GM18508 (cell line): ENCODE measurements at regions not wholly inside any gene's neighbourhood (a gene's known extent, or its start where the extent isn't known, plus 50 kb on each side); places are given as distances from the start of the nearest gene placed in this dataset.
"Not testable (repeated sequence)": the region's sequence is repeated elsewhere in the genome, so short reads cannot be mapped to it uniquely, and the experiment has no call there.

Experiments
- ATAC-seq: cut with Tn5 transposase; IDR thresholded peaks from one replicate; pipeline ENCODE4 v1.9.1; 2021; ENCODE audit warnings: moderate number of reproducible peaks; ENCODE audit not compliant: insufficient read depth, unreplicated experiment

DNA sequence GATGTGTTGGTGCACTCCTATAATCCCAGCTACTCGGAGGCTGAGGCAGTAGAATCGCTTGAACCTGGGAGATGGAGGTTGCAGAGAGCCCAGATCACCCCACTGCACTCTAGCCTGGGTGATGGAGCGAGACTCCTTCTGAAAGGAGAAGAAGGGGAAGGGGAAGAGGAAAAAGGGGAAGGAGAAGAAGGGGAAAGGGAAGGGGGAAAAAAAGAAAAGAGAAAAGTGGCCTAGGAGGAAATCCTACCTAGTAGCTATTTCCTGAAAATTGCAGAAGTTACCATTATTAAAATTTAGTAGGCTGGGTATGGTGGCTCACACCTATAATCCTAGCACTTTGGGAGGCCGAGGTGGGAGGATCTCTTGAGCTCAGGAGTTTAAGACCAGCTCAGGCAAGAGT, 67.4 kb downstream of the ARRDC3 start:
- no peak for ATAC-seq

DNA sequence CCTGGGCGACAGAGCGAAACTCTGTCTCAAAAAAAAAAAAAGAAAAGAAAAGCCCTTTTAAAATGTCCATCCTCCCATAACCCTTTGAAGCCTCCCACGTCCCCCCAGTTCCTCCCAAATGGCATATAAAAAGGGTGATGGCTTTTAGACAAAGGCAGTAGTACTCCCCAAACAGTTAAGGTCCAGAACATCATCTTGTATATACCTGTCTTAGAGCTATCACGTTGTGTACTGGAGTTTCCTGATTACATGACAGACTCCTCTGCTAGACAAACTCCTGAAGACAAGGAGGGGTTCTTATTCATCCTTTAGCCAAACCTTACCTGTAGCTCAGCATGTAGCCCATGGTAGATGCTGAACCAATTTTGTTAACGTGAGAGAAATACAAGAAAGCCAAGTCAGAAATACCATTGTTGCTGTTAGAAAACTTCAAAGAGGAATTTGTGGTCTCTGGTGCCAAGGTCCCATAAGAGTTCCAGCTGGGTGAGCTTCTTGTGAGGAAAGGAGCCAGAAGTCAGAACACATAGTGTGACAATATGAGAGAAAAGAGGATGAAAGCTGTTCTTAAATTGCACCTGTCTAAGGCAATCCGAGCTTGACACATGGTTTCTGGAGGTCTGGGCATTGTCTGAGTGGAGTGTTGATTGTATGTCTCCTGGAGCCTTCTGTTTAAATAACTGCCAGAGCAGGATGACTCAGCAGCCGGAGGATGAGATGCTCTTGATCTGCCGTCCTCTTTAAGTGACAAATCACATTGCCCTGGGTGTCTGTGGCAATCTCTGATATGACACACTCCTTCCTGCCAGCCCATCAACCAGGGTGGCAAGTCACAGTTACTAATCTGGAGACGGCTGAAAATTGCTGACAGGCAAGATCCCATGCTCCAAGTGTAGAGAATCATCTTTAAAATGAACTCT, 69.1 kb downstream of the ARRDC3 start:
- ATAC-seq, result peak; percentile 40

DNA sequence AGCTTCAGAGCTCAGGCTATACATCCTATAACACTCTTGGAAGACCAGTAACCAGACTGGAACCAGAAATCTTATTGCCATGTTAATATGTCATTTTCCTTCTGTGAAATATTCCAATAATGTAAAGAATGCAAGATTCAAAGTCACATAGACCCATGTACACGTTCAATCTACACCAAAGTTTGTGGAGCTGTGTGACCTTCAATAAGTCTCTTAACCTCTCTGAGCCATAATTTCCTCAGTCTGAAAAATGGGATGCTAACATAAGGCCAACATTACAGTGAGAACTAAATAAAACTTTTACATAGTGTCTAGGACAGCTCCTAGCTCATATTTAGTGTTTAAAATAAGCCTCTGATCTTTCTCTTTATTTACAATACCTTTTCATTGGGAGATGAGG, 70.4 kb downstream of the ARRDC3 start:
- no peak for ATAC-seq

DNA sequence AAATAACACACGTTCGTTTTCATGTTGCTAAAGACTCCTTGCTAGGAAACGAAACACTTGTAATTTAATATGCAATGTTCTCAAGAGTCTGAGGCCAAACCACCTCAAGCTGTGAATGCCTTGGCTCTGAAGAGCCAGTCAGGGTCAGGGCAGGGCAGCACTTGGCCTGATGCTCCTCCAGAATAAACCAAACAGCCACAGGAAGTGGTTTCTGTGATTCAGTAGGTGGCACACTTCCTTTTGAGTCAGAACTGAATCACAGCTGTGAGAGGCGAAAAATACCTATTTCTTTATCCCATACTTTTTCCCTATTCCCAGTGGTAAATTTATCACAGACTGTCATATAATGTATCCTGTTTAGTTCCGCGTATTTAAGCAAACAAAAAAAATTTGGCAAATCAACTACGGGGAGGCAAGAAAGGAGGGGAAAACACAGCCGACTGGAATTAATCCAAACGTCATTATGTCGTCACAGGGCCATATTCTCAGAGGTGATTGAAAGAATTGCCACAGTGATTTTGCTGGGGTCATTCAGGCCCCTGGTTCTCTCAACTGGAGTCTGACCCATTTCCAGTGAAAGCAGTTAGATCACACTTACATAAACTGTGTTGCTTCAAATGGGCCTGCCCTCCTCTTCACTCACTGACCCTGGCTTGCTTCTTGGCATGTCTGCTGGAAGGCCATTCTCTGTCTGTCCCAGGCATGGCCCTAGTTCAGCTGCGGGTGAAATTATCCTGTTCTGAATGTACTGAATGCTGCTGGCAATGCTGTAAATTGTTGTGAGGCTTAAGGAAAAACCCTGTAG, 71.2 kb downstream of the ARRDC3 start:
- ATAC-seq, result peak; percentile 96

DNA sequence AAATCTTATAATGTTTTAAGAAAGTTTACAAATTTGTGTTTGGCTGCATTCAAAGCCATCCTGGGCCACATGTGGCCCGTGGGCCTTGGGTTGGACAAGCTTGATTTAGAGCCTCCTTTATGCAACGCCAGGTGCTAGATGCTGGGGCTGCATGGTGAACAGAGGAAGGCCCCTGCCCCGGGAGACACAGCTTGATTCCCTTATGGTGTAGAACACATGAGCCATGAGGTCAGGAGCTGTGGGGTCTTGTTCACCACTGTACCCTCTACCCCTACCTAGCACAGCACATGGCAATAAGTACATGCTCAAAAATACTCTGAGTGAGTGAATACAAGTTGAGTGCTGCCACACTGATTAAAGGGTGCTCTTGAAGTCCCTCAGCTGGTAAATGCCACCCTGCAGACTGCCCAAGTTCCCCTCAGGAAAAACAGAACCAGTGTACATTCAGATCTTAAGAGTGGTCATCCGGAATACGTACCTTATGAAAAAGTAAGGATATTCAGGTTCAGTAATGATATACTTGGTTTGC, 71.9 kb downstream of the ARRDC3 start:
- peak; percentile 3 for ATAC-seq

DNA sequence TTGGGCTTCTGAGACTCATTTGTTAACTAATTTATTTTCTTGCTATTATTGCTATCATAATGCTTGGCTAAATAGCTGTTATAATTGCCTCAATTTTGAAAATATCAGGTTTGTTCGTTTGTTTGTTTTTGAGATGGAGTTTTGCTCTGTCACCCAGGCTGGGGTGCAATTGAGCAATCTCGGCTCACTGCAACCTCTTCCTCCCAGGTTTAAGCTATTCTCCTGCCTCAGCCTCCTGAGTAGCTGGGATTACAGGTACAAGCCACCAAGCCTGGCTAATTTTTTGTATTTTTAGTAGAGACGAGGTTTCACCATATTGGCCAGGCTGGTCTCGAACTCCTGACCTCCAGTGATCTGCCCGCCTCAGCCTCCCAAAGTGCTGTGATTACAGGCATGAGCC, 75.0 kb downstream of the ARRDC3 start:
- not testable (repeated sequence) for ATAC-seq

DNA sequence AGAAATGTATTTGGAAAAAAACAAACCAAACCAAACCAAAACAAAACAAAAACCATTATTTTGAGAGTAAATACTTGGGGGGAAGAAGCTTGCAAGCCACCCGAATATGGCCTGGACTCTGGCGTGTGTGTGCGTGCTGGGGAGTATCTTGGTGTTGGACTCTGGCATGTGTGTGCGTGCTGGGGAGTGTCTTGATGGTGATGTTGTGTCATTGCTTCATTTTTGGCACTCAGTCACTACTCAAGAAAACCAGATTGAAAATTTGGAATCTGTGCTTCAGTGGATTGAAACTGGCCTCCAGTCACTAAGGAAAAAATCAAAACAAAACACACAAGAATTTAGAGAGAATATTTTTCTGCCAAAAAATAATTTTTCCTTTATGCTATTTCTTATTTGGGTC, 76.1 kb downstream of the ARRDC3 start:
- no peak for ATAC-seq

DNA sequence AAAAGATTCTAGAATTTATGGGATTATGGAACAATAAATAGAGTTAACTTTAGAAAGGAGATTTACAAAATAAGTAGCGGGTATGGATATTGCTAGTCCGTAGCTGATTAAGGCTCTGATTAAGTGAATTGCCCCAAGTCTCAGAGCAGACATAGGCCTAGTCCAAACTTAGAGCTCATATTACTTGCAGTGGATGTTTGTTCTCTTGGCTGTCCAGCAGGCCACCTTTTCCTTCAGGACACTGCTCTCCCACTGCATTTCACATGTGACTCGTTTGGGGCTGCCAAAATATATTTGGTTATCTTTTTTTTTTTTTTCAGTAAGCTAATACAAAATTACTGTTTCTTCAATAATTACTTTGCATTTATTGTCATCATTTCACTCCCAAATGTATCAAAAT, 76.6 kb downstream of the ARRDC3 start:
- no peak for ATAC-seq

DNA sequence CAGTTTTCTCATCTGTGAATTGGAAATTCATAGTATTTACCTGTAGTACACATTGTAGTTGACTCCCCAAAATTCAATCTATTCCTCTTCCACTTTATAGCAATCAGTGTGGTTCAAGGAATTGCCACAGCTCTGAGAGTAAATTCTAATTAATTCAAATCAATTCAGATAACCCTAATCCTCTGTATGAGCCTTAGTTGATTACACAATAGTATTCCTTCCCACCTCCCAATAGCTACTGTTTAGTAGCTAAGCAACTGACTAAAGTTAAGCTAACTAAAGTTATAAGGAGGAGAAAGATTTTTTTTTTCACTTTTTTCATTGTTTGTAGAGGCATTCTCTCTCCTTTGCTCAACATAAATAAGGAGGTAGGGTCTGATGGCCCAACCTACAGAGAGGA, 77.5 kb downstream of the ARRDC3 start:
- ATAC-seq, result no peak

DNA sequence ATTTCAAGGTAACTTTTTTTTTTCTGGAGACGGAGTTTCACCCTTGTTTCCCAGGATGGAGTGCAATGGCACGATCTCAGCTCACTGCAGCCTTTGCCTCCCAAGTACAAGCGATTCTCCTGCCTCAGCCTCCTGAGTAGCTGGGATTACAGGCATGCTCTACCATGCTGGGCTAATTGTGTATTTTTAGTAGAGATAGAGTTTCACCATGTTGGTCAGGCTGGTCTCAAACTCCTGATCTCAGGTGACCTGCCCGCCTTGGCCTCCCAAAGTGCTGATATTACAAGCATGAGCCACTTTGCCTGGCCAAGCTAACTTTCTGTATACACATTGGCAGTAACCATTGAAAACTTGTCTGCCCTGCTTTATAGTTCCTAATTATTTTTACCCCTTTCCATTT, 79.1 kb downstream of the ARRDC3 start:
- not testable (repeated sequence) for ATAC-seq

DNA sequence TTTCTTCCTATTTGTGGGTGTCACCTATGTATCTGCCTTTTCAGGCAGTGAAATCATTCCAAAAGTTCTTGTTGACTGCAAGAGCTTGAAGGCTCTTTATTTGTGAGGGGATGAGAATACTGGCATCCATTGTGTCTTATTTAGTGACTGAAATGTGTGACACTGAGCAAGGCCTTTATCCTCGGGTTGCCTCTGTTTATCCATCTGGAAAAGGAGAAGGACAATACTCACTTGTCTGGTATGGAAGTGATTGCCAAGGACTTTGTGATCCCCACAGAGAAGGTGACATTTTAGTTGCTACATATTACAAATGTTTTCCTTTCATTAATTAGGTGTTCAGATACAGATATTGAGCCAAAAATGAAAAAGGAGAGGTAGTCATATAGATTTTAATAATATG, 80.2 kb downstream of the ARRDC3 start:
- ATAC-seq, result no peak

DNA sequence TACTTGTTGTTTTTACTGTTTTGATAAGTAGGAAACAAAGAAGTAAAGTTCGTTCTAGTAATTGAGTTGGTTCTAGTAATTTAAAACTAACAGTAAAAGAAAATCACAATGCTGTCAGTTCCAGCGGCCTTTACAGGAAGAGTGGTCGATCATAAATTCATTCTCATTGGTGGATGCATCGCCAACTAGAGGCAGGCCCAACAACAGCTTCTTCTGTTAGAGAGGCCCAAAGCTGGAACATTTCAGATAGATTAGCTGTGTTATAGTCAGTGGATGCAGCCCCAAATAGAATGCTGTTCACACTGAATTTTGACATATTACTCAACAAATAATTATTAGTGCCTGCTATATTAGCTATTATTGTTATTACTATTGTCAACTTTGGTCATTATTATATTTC, 80.8 kb downstream of the ARRDC3 start:
- no peak for ATAC-seq

DNA sequence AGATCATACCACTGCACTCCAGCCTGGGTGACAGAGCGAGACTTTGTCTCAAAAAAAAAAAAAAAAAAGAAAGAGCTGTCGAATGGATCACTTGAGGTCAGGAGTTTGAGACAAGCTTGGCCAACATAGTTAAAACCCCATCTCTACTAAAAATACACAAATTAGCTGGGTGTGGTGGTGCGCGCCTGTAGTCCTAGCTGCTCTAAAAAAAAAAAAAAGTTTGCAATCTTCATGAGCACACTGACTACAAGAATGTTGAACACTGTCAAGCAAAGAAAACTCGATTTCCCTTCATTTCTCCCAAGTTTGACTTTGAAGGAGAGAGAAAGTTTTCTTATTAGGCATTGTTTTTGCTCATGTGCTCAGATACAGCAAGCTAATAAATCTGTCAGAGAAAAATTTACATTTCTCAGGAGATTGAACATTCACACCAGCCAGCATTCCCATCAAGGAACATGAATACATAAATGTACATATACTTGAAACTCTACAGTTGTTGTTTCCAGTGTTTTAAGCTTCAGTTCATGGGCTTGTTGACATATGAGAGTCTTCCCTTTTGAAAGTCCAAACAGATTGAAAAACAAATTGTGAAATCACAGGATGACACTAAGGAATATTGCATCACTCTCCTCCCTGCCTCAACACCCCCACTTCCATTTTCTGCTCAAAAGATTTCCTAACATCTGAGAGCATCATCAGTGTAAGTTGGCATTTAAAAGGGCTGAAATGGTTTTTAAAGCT, 81.8 kb downstream of the ARRDC3 start:
- ATAC-seq, result no peak

DNA sequence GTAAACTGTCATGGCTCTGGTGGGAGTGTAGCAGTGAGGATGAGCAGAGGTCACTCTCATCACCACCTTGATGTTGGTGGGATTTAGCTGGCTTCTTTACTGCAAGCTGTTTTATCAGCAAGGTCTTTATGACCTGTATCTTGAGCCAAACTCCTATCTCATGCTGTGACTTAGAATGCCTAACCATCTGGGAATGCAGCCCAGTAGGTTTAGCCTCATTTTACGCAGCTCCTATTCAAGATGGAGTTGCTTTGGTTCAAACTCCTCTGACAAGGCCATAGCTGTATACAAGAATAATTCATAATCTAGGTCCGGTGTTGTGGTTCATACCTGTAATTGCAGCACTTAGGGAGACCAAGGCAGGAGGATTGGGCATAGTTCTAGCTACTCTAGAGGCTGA, 85.1 kb downstream of the ARRDC3 start:
- ATAC-seq, result no peak

DNA sequence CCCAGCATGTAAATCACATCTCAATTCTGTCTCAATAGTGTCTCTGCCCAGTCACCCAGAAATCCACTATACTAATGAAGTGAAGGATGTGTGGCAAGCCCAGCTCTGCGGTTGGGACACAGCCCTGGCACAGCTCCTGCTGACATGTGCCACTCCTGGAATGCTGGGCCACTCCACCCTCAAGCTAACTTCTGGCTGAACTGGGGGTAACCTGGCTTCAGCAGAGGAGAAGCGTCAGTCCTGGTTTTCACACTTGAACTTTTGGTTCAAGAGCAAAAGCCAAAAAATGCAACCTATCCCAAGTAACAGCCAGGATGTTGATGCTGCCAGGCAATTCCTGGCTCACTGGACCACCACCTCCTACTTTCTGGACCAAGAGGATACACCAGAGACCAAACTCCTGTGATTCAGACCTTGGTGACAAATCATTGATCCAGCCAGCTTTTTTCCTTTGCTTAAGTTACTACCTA, 86.4 kb downstream of the ARRDC3 start:
- no peak for ATAC-seq

DNA sequence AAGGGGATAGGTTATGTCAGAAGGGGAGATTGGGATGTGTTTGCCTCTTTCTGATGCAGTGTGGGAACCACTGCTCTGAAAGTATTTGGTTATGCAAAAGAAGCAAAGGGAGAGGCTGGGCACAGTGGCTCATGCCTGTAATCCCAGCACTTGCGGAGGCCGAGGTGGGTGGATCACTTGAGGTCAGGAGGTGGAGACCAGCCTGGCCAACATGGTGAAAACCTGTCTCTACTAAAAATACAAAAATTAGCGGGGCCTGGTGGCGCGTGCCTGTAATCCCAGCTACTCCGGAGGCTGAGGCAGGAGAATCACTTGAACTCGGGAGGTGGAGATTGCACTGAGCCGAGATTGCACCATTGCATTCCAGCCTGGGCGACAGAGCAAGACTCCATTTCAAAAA, 87.0 kb downstream of the ARRDC3 start:
- not testable (repeated sequence) for ATAC-seq

DNA sequence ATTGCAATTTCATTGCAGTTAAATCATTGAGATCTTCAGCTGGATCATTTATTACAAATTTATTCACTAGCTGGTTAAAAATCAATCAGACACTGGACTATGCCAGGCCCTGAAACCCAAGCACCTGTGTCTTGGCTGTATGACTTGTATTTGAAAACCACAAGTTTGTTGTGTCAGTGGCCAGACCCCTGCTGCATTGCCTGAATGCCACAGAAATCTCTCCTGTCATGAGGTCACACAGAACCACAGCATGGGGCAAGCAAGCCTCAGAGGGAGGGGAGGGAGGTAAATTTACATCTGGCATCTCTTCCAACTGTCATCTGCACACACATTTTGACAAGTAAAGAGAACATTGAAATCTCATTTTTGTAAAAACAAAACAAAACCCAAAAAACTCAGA, 90.0 kb downstream of the ARRDC3 start:
- ATAC-seq, result peak; percentile 99

DNA sequence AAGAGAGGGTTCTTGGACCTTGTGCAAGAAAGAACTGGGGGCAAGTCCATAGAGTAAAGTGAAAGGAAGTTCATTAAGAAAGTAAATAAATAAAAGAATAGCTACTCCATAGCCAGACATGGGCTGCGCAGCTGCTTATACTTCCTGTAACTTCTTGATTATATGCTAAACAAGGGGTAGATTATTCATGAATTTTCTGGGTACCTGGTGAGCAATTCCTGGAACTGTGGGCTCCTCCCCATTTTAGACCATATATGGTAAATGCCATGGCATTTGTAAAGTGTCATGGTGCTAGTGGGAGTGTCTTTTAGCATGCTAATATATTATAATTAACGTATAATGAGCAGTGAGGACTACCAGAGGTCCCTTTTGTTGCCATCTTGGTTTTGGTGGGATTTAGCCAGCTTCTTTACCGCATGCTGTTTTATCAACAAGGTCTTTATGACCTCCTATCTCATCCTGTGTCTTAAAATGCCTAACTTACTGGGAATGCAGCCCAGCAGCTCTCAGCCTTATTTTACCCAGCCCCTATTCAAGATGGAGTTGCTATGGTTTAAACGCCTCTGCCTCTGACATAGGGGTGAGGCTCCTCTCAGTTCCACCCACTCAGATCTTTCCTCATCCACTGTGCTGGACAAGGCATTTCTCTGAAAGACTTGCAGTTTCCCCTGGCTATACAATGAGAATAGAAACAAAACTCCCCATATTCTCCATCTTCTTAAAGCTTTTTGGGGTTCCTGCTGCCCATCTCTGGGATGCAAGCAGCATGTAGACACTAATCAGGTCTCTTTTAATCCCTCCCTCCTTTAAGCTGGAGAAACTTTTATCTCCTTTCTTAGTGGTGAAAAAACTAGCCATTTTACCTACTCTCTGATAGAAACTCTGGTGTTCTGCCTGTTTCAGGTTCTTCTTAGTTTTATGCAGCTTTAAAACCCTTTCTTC, 91.2 kb downstream of the ARRDC3 start:
- ATAC-seq, result no peak

DNA sequence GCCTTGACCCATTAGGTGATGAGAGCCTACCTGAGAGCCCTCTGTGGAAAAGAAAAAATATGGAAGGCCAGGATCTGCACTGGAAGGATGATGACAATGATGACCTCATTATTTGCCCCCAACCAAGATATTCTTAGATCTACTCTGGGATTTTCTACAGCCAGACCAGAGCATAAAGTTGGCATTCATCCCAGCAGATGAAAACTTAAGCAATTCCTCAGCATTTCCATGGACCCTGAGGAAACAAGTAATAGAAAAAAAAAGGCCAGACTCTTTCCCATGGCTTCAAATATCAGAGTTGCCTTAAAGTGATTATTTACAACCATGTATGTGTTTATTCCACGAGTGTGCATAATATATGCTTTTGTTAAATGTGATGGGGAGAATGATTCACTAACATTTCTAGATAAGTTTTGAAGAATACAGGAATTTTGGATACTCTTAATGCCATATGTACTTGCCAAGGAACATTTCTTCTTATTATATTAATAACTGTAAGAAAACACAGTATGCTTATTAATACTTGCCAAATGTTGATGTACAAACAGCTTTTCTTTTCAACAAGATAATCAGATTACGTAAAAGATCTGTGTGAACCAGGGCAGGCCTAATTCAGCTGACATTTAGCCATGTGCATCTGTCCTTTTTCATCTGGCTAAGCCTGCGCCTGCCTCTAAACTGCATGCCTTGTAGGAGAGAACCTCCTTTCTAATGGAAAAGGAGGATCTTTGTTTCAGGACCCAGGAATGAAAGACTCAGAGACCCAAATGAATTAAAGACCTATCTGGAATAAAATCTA, 94.8 kb downstream of the ARRDC3 start:
- ATAC-seq, result no peak
